AG09319 (cell line): ENCODE measurements at regions not wholly inside any gene's neighbourhood (a gene's known extent, or its start where the extent isn't known, plus 50 kb on each side); places are given as distances from the start of the nearest gene placed in this dataset.

Source experiments
- DNase-seq: peaks from one replicate; pipeline ENCODE4 v3.0.0-alpha.2; 2010; ENCODE audit warnings: low read depth; ENCODE audit errors: extremely low read depth
- CTCF ChIP-seq: IDR thresholded peaks from 2 replicates; pipeline ENCODE4 v1.5.1; 2011; ENCODE audit warnings: low read depth, mild to moderate bottlenecking, inconsistent platforms, low read length, moderate library complexity

- TF ChIP-seq CTCF: no peak
- DNase-seq: no peak
Observed at GRCh38 chr7:118298771-118299170, 74.3 kb downstream of the ANKRD7 start.

GRCh38 chr7:118300177-118300576 lies 75.7 kb downstream of the ANKRD7 start:
- TF ChIP-seq CTCF: no peak
- DNase-seq: no peak

- no peak for DNase-seq
- no peak for TF ChIP-seq CTCF
Observed at GRCh38 chr7:118304100-118304499, 79.6 kb downstream of the ANKRD7 start.

GRCh38 chr7:118305671-118306070 lies 81.2 kb downstream of the ANKRD7 start:
- no peak for DNase-seq
- TF ChIP-seq CTCF: no peak

GRCh38 chr7:118306771-118307170 lies 82.3 kb downstream of the ANKRD7 start:
- no peak for TF ChIP-seq CTCF
- no peak for DNase-seq

GRCh38 chr7:118311121-118311836 lies 86.8 kb downstream of the ANKRD7 start:
- no peak for TF ChIP-seq CTCF
- DNase-seq: no peak

GRCh38 chr7:118312051-118312450 lies 87.5 kb downstream of the ANKRD7 start:
- no peak for DNase-seq
- TF ChIP-seq CTCF: no peak
